Embryonic facial prominence (tissue), 1 donor: ENCODE measurements at regions not wholly inside any gene's neighbourhood (a gene's known extent, or its start where the extent isn't known, plus 50 kb on each side); places are given as distances from the start of the nearest gene placed in this dataset.

ENCODE experiments used
- DNase-seq: peaks from one replicate; pipeline ENCODE4 v3.0.0-alpha.2; 2016; ENCODE audit errors: extremely low spot score

DNA sequence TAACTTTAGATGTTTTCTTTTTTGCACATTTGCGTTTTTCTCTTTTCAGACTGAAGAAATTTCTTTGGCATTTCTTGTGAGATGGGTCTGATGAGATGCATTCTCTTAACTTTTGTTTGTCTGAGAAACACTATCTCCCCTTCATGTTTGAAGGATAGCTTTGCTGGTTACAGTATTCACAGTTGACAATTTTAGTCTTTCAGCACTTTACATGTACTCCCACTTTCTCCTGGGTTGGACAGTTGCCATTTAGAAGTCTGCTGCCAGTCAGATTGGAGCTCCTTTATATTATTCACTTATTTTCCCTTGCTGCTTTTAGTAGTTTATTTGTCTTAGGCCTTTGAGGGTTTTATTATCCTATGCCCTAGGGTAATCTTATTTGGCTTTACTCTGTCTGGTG lies 67.3 kb upstream of the VOPP1 start:
- no peak for DNase-seq

DNA sequence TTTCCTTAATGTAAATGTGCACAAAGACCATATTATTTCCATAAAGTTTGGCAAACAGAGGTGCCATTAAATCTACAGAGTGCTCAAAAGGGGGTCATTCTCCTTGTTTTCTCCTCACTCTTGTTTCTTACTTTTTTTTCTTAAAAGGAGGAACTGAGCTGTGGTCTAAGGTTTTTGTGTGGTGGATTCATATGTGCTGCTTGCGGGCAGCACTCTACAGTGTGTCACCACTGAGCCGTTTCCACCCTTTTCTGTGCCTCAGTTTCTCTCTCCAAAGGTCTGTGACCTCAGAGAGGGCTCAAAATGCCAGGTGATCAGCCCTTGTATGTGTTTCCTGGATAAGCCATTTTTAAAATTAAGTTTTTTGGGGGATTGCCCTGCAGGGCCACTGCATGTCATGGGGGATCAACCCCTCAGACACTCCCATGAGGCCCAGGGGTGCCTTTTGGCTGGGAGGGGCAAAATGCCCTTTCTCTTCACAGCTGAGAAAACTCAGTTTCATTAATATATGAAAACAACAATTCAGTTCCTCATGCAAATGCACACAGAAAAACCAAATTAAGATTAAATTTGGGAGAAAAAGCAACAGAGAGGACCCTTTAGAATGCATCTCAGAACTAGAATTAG lies 56.9 kb upstream of the VOPP1 start:
- no peak for DNase-seq

DNA sequence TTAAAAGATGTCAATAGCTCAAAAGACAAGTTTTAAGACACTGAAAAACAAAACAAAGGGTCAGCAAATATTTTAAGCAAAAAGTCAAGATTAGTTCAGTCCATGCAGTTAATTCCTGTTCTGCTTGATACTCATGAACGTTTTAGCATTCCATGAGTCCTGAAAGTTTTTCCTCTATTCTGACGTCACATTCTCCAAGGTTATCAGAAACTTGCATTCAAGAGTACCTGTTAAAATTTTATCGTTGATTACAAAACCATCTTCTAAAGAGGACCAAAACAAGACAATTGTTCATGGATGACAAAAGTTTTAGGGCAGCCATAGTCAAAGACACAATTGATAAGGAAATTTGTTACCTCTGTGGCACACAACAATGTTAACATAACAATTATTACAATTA lies 52.5 kb upstream of the VOPP1 start:
- DNase-seq, result no peak

DNA sequence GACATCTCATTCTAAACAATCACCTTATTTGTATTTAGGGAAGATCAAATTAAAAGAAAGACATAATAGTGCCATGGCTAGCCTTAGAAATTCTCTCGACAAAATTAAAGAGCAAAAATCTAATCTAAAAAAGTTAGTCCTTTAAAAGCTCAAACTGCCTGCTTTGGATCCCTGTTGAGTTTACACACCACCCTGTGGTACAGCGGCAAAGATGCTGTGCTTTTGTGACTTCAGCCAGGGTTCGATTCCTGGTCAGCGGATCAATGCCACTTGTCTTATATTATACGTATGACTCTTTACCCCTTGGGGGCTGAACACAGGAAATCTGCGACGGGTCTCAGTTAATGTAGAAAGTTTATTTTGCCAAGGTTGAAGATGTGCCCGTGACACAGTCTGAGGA lies 51.3 kb upstream of the VOPP1 start:
- DNase-seq, result no peak

DNA sequence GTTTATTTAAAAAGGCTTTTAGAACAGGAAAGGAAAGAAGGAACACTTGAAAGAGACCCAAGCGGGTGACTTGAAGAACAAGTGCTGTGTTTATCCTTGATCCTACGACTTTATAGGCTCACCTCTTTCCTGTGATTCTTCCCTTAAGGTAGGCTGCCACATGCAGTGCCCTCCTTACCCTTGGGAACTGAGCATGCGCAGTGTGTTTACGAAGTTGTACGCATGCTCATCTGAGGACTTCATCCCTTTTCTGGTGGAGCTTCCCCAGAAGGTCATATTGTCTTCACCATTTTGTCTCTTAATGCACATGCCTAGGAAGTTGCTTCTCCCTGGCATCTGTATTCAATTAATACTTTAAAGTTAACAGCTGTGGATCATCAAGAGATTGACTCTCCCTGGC lies 49.9 kb upstream of the VOPP1 start:
- no peak for DNase-seq
